ENCODE measurements at regions not wholly inside any gene's neighbourhood (a gene's known extent, or its start where the extent isn't known, plus 50 kb on each side); places are given as distances from the start of the nearest gene placed in this dataset.

GRCh38 chr3:124115956-124116355, 124.0 kb upstream of the ROPN1 start:
- Histone ChIP-seq H3K79me2 (ENCODE audit: control insufficient read depth, insufficient read depth, low read length) (no peaks in the 10 kb centered on the region), H3K27me3 (ENCODE audit: control insufficient read depth in 2 of 2, insufficient read depth in 2 of 2, low read length in 2 of 2) (no peaks in the 10 kb centered on the region), H3K27ac (ENCODE audit: insufficient read depth, low read depth, low read length) (no peak overlapping the region), H4K20me1 (replicated peaks; ENCODE audit: control insufficient read depth, extremely low read depth, insufficient read depth, low read length) (no peaks in the 10 kb centered on the region), H3K36me3 (ENCODE audit: control insufficient read depth in 2 of 2, extremely low read depth in 1 of 2, insufficient read depth in 2 of 2, low read length in 2 of 2) (no peaks in the 10 kb centered on the region), H3K4me3 (replicated peaks in 1 of 3; ENCODE audit: insufficient read depth in 1 of 3, low read depth in 1 of 3, low read length in 3 of 3) (no peak overlapping the region), H2AFZ (ENCODE audit: low read depth, low read length) (no peak overlapping the region), H3K9ac (replicated peaks; ENCODE audit: extremely low read depth, insufficient read depth, low read length) (no peak overlapping the region), H3K4me2 (ENCODE audit: insufficient read depth, low read length) (no peak overlapping the region), H3K9me3 (replicated peaks; ENCODE audit: control insufficient read depth, insufficient read depth, low read length) (no peaks in the 10 kb centered on the region), H3K9me1 (replicated peaks; ENCODE audit: control insufficient read depth, extremely low read depth, insufficient read depth, low read length) (no peaks in the 10 kb centered on the region), H3K4me1 (ENCODE audit: control insufficient read depth, extremely low read depth, insufficient read depth, low read length) (peaks cover 33% of the 10 kb centered on the region)
- POLR2A ChIA-PET: no interaction called here
- TF ChIP-seq, protein P1, sequence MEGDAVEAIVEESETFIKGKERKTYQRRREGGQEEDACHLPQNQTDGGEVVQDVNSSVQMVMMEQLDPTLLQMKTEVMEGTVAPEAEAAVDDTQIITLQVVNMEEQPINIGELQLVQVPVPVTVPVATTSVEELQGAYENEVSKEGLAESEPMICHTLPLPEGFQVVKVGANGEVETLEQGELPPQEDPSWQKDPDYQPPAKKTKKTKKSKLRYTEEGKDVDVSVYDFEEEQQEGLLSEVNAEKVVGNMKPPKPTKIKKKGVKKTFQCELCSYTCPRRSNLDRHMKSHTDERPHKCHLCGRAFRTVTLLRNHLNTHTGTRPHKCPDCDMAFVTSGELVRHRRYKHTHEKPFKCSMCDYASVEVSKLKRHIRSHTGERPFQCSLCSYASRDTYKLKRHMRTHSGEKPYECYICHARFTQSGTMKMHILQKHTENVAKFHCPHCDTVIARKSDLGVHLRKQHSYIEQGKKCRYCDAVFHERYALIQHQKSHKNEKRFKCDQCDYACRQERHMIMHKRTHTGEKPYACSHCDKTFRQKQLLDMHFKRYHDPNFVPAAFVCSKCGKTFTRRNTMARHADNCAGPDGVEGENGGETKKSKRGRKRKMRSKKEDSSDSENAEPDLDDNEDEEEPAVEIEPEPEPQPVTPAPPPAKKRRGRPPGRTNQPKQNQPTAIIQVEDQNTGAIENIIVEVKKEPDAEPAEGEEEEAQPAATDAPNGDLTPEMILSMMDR (IDR thresholded peaks at IDR 0.05; ENCODE audit: extremely low read depth in 1 of 2, insufficient read depth in 1 of 2, low read depth in 1 of 2, low read length in 2 of 2): no peak
- TF ChIP-seq, protein P2, sequence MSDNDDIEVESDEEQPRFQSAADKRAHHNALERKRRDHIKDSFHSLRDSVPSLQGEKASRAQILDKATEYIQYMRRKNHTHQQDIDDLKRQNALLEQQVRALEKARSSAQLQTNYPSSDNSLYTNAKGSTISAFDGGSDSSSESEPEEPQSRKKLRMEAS (IDR thresholded peaks at IDR 0.05; ENCODE audit: insufficient read depth, insufficient read length): no peak
- no peak for TF ChIP-seq FOS (IDR thresholded peaks at IDR 0.05; ENCODE audit: borderline replicate concordance, insufficient read depth, low read length)
- no peak for TF ChIP-seq EZH2 (IDR thresholded peaks at IDR 0.05; ENCODE audit: borderline replicate concordance, low read depth, low read length, severe bottlenecking)
- no peak for TF ChIP-seq POLR2AphosphoS5 (IDR thresholded peaks at IDR 0.05; ENCODE audit: insufficient read depth, low read depth, low read length)
- no peak for TF ChIP-seq MYC (IDR thresholded peaks at IDR 0.05; ENCODE audit: low read depth, low read length)
- no peak for TF ChIP-seq GATA2 (IDR thresholded peaks at IDR 0.05; ENCODE audit: insufficient read depth, insufficient read length, low read depth, low read length)
- no peak for TF ChIP-seq POLR2A (IDR thresholded peaks at IDR 0.05; ENCODE audit: low read depth, low read length)
- BruUV-seq (replicated peaks): no TSS peak
- DNase-seq (ENCODE audit: low read depth, low spot score): no peak
- FAIRE-seq: no peak
- CTCF ChIA-PET: interaction anchor here (1.0 kb wide), 1 partner anchor 83 kb away, joined by 4 read pairs; the partner anchor contains the start of gene KALRN
- intact Hi-C loops (cut with micrococcal nuclease): no loop called here
- dilution Hi-C loops (cut with MboI; ENCODE audit: extremely low pct_ligation_motif_present, low sequenced_read_pairs): no loop called here
